AG04450 (cell line): ENCODE measurements at regions not wholly inside any gene's neighbourhood (a gene's known extent, or its start where the extent isn't known, plus 50 kb on each side); places are given as distances from the start of the nearest gene placed in this dataset.

Experiments used
- CTCF ChIA-PET: fragments of 300-600, 350-600 bp; formaldehyde crosslinking; extraction: SDS; loops from one replicate; lab custom pipeline; 2022; ENCODE audit warnings: antibody characterized with exemption, inconsistent platforms; lab: Charles Lee
- POLR2A ChIA-PET: fragments of 350-600 bp; formaldehyde crosslinking; extraction: SDS; loops from one replicate; lab custom pipeline; 2021; ENCODE audit warnings: antibody characterized with exemption, inconsistent platforms; lab: Yijun Ruan, JAX
- DNase-seq: peaks from one replicate; pipeline ENCODE4 v3.0.0-alpha.2; 2011; ENCODE audit warnings: low read depth, low spot score
- H3K27ac ChIP-seq: one replicate; pipeline ENCODE4 v1.5.1; 2012; ENCODE audit warnings: low read depth, low read length, control low read depth
- H3K27me3 ChIP-seq: one replicate; pipeline ENCODE4 v1.6.0; 2012; ENCODE audit warnings: low read length; ENCODE audit not compliant: control insufficient read depth, insufficient read depth
- H3K4me3 ChIP-seq: 2 replicates; pipeline ENCODE4 v1.5.1; 2011; ENCODE audit warnings: mild to moderate bottlenecking, low read depth, low read length, control low read depth
- H3K9me3 ChIP-seq: 2 replicates; pipeline ENCODE4 v1.5.1; 2012; ENCODE audit warnings: low read length; ENCODE audit not compliant: control insufficient read depth, insufficient read depth
- CTCF ChIP-seq: IDR thresholded peaks from 2 replicates; pipeline ENCODE4 v1.5.1; 2011; ENCODE audit warnings: low read depth, low read length, control low read depth, inconsistent platforms

GRCh38 chr6:67160820-67161219, 1453.8 kb upstream of the EYS start:
- Histone ChIP-seq H3K27ac (no peak overlapping the region), H3K9me3 (peaks cover 3% of the 10 kb centered on the region), H3K4me3 (no peak overlapping the region), H3K27me3 (no peaks in the 10 kb centered on the region)
- CTCF ChIA-PET = no interaction called here
- TF ChIP-seq CTCF = no peak
- POLR2A ChIA-PET = no interaction called here
- no peak for DNase-seq

GRCh38 chr6:67141005-67141404, 1434.0 kb upstream of the EYS start:
- Histone ChIP-seq H3K4me3 (no peak overlapping the region), H3K27ac (no peak overlapping the region), H3K9me3 (no peaks in the 10 kb centered on the region), H3K27me3 (no peaks in the 10 kb centered on the region)
- DNase-seq = no peak
- no peak for TF ChIP-seq CTCF
- ChIA-PET POLR2A (no interaction called here), CTCF (no interaction called here)

GRCh38 chr6:67133973-67134372, 1426.9 kb upstream of the EYS start:
- Histone ChIP-seq H3K27me3 (no peaks in the 10 kb centered on the region), H3K27ac (no peak overlapping the region), H3K4me3 (no peak overlapping the region), H3K9me3 (no peaks in the 10 kb centered on the region; the same call in 1 of the 2 replicates)
- no peak for TF ChIP-seq CTCF
- CTCF ChIA-PET = no interaction called here
- POLR2A ChIA-PET = no interaction called here
- DNase-seq = no peak

- POLR2A ChIA-PET = no interaction called here
- Histone ChIP-seq H3K27me3 (no peaks in the 10 kb centered on the region), H3K27ac (no peak overlapping the region), H3K4me3 (no peak overlapping the region), H3K9me3 (no peaks in the 10 kb centered on the region; the same call in 1 of the 2 replicates)
- CTCF ChIA-PET = no interaction called here
- TF ChIP-seq CTCF = no peak
- no peak for DNase-seq
Measured at GRCh38 chr6:67131827-67132226, 1424.8 kb upstream of the EYS start.

- no peak overlapping the region for H3K27ac ChIP-seq
- no peak for DNase-seq
- TF ChIP-seq CTCF = no peak
- no peak overlapping the region for H3K4me3 ChIP-seq
- H3K9me3 ChIP-seq = no peaks in the 10 kb centered on the region
- ChIA-PET CTCF (no interaction called here), POLR2A (no interaction called here)
- no peaks in the 10 kb centered on the region for H3K27me3 ChIP-seq
Measured at GRCh38 chr6:67129780-67130179, 1422.8 kb upstream of the EYS start.
